Mesendoderm (in vitro differentiated cells): ENCODE measurements at regions not wholly inside any gene's neighbourhood (a gene's known extent, or its start where the extent isn't known, plus 50 kb on each side); places are given as distances from the start of the nearest gene placed in this dataset.

Experiments used
- DNase-seq: peaks from one replicate; pipeline ENCODE4 v3.0.0; 2013
- H2AK5ac ChIP-seq: 2 replicates; pipeline ENCODE4 v1.6.1; 2013; ENCODE audit warnings: low read length, inconsistent platforms
- H2BK120ac ChIP-seq: 2 replicates; pipeline ENCODE4 v1.6.1; 2013; ENCODE audit warnings: low read depth, mild to moderate bottlenecking, low read length, moderate library complexity, mixed read lengths
- H2BK15ac ChIP-seq: replicated peaks from 2 replicates; pipeline ENCODE4 v1.6.1; 2013; ENCODE audit warnings: low read depth, mild to moderate bottlenecking, moderate library complexity
- H2BK5ac ChIP-seq: 2 replicates; pipeline ENCODE4 v1.6.1; 2013; ENCODE audit warnings: low read length, inconsistent platforms
- H3K18ac ChIP-seq: 2 replicates; pipeline ENCODE4 v1.6.1; 2013; ENCODE audit warnings: mild to moderate bottlenecking, low read length, mixed read lengths
- H3K23ac ChIP-seq: one replicate; pipeline ENCODE4 v1.6.1; 2013; ENCODE audit warnings: low read length
- H3K27ac ChIP-seq: 2 replicates; pipeline ENCODE4 v1.5.1; 2013; ENCODE audit warnings: low read depth, mild to moderate bottlenecking, inconsistent platforms, low read length, moderate library complexity
- H3K27me3 ChIP-seq: 2 replicates; pipeline ENCODE4 v1.6.1; 2013; ENCODE audit warnings: low read length, control low read depth, mild to moderate bottlenecking, inconsistent platforms; ENCODE audit not compliant: insufficient read depth, poor library complexity
- H3K36me3 ChIP-seq: 2 replicates; pipeline ENCODE4 v1.6.1; 2013; ENCODE audit warnings: low read length, inconsistent platforms; ENCODE audit not compliant: control insufficient read depth, insufficient read depth
- H3K4ac ChIP-seq: one replicate; pipeline ENCODE4 v1.6.1; 2013; ENCODE audit warnings: low read depth, mild to moderate bottlenecking, low read length, moderate library complexity
- H3K4me1 ChIP-seq: 2 replicates; pipeline ENCODE4 v1.6.1; 2013; ENCODE audit warnings: low read depth, low read length, inconsistent platforms; ENCODE audit not compliant: control insufficient read depth
- H3K4me2 ChIP-seq: 2 replicates; pipeline ENCODE4 v1.6.1; 2013; ENCODE audit warnings: low read length
- H3K4me3 ChIP-seq: 2 replicates; pipeline ENCODE4 v1.5.1; 2013; ENCODE audit warnings: mild to moderate bottlenecking, low read length
- H3K56ac ChIP-seq: one replicate; pipeline ENCODE4 v1.6.1; 2013; ENCODE audit warnings: low read length
- H3K79me1 ChIP-seq: 2 replicates; pipeline ENCODE4 v1.6.1; 2013; ENCODE audit warnings: low read length, inconsistent platforms
- H3K79me2 ChIP-seq: 2 replicates; pipeline ENCODE4 v1.6.1; 2013; ENCODE audit warnings: mild to moderate bottlenecking, low read length; ENCODE audit not compliant: control insufficient read depth, insufficient read depth
- H3K9ac ChIP-seq: 2 replicates; pipeline ENCODE4 v1.6.1; 2013; ENCODE audit warnings: low read length, inconsistent platforms
- H4K5ac ChIP-seq: one replicate; pipeline ENCODE4 v1.6.1; 2013; ENCODE audit warnings: low read length
- H4K8ac ChIP-seq: one replicate; pipeline ENCODE4 v1.6.1; 2013; ENCODE audit warnings: low read depth, mild to moderate bottlenecking, control low read depth, low read length, moderate library complexity
- WGBS: extraction: QIAGEN DNeasy Blood & Tissue Kit; methylation state at CpG from one replicate; pipeline ENCODE4 v1.1.7; 2013; ENCODE audit warnings: low lambda C conversion rate, missing lambda C conversion rate; ENCODE audit not compliant: insufficient coverage; ENCODE audit errors: extremely low coverage; 5-methylcytosine and 5-hydroxymethylcytosine counted together

GRCh38 chr1:29760067-29760564 lies 523.8 kb downstream of the PTPRU start:
- Histone ChIP-seq H3K36me3 (no peaks in the 10 kb centered on the region), H3K4ac (no peak overlapping the region), H2BK5ac (no peak overlapping the region), H3K4me1 (no peaks in the 10 kb centered on the region), H4K5ac (no peak overlapping the region), H2AK5ac (no peak overlapping the region), H3K27ac (no peak overlapping the region), H3K4me3 (no peak overlapping the region), H3K18ac (no peak overlapping the region), H3K27me3 (no peaks in the 10 kb centered on the region), H3K23ac (no peak overlapping the region), H3K56ac (no peak overlapping the region), H3K9ac (no peak overlapping the region), H4K8ac (no peak overlapping the region), H3K79me1 (no peaks in the 10 kb centered on the region), H3K79me2 (no peaks in the 10 kb centered on the region), H2BK15ac (no peak overlapping the region), H2BK120ac (no peak overlapping the region), H3K4me2 (no peak overlapping the region)
- WGBS, result no CpG with 5 or more reads among the region's 7 CpGs
- DNase-seq, result no peak

GRCh38 chr1:29758781-29759499 lies 522.6 kb downstream of the PTPRU start:
- peak; percentile 11 for DNase-seq

GRCh38 chr1:29757866-29758780 lies 521.8 kb downstream of the PTPRU start:
- WGBS, result no CpG with 5 or more reads among the region's 8 CpGs
- H3K4ac ChIP-seq, result no peak overlapping the region

More at GRCh38 chr1:29758781-29759499, 522.6 kb downstream of the PTPRU start:
- no peak overlapping the region for H3K4me3 ChIP-seq
- H3K79me1 ChIP-seq, result no peaks in the 10 kb centered on the region
- no peak overlapping the region for H3K4ac ChIP-seq
- no peak overlapping the region for H2BK5ac ChIP-seq
- H2AK5ac ChIP-seq, result no peak overlapping the region
- no peaks in the 10 kb centered on the region for H3K27me3 ChIP-seq
- no peak overlapping the region for H3K23ac ChIP-seq
- H2BK120ac ChIP-seq, result no peak overlapping the region
- no peak overlapping the region for H3K9ac ChIP-seq
- H3K4me2 ChIP-seq, result no peak overlapping the region
- WGBS, result no CpG with 5 or more reads among the region's 5 CpGs
- no peak overlapping the region for H4K8ac ChIP-seq
- no peaks in the 10 kb centered on the region for H3K36me3 ChIP-seq
- H3K18ac ChIP-seq, result no peak overlapping the region
- no peak overlapping the region for H4K5ac ChIP-seq
- H3K56ac ChIP-seq, result no peak overlapping the region
- no peak overlapping the region for H3K27ac ChIP-seq
- no peaks in the 10 kb centered on the region for H3K4me1 ChIP-seq
- no peaks in the 10 kb centered on the region for H3K79me2 ChIP-seq
- H2BK15ac ChIP-seq, result no peak overlapping the region

GRCh38 chr1:29756901-29757725 lies 520.8 kb downstream of the PTPRU start:
- Histone ChIP-seq H3K18ac (no peak overlapping the region), H3K27me3 (no peaks in the 10 kb centered on the region), H2BK5ac (no peak overlapping the region), H3K79me2 (no peaks in the 10 kb centered on the region), H3K23ac (no peak overlapping the region), H3K4me1 (no peaks in the 10 kb centered on the region), H4K8ac (no peak overlapping the region), H3K36me3 (no peaks in the 10 kb centered on the region), H2BK15ac (no peak overlapping the region), H3K27ac (no peak overlapping the region), H3K4me2 (no peak overlapping the region), H2AK5ac (no peak overlapping the region), H3K79me1 (no peaks in the 10 kb centered on the region), H3K4ac (no peak overlapping the region), H4K5ac (no peak overlapping the region), H3K56ac (no peak overlapping the region), H2BK120ac (no peak overlapping the region), H3K9ac (no peak overlapping the region), H3K4me3 (no peak overlapping the region)
- no peak for DNase-seq
- no CpG with 5 or more reads among the region's 11 CpGs for WGBS

More at GRCh38 chr1:29757866-29758780, 521.8 kb downstream of the PTPRU start:
- Histone ChIP-seq H3K18ac (no peak overlapping the region), H3K27me3 (no peaks in the 10 kb centered on the region), H2AK5ac (no peak overlapping the region), H2BK15ac (no peak overlapping the region), H3K4me3 (no peak overlapping the region), H3K27ac (no peak overlapping the region), H3K79me1 (no peaks in the 10 kb centered on the region), H4K8ac (no peak overlapping the region), H2BK120ac (no peak overlapping the region), H4K5ac (no peak overlapping the region), H2BK5ac (no peak overlapping the region), H3K4me2 (no peak overlapping the region), H3K4me1 (no peaks in the 10 kb centered on the region), H3K36me3 (no peaks in the 10 kb centered on the region), H3K23ac (no peak overlapping the region), H3K9ac (no peak overlapping the region), H3K56ac (no peak overlapping the region), H3K79me2 (no peaks in the 10 kb centered on the region)
- no peak for DNase-seq

- Histone ChIP-seq H3K18ac (no peak overlapping the region), H2BK5ac (no peak overlapping the region), H3K9ac (no peak overlapping the region), H3K79me2 (no peaks in the 10 kb centered on the region), H4K8ac (no peak overlapping the region), H3K23ac (no peak overlapping the region), H2BK15ac (no peak overlapping the region), H3K36me3 (no peaks in the 10 kb centered on the region), H3K4me2 (no peak overlapping the region), H3K56ac (no peak overlapping the region), H3K4me1 (no peaks in the 10 kb centered on the region), H3K4ac (no peak overlapping the region), H4K5ac (no peak overlapping the region), H2AK5ac (no peak overlapping the region), H3K27ac (no peak overlapping the region), H2BK120ac (no peak overlapping the region), H3K27me3 (no peaks in the 10 kb centered on the region), H3K4me3 (no peak overlapping the region), H3K79me1 (no peaks in the 10 kb centered on the region)
- no peak for DNase-seq
- WGBS, result no CpG with 5 or more reads among the region's 5 CpGs
These were observed 520.2 kb downstream of the PTPRU start for GRCh38 chr1:29756498-29756897.
